D721Med (cell line): ENCODE measurements at regions not wholly inside any gene's neighbourhood (a gene's known extent, or its start where the extent isn't known, plus 50 kb on each side); places are given as distances from the start of the nearest gene placed in this dataset.

ENCODE experiments used
- DNase-seq: peaks from one replicate; pipeline ENCODE4 v3.0.0; 2011; ENCODE audit warnings: low spot score; ENCODE audit not compliant: insufficient read length
- FAIRE-seq: peaks from 2 replicates; lab custom pipeline; 2011; peaks lifted over from hg19 to GRCh38; lab: Jason Lieb, UNC
- TF ChIP-seq, protein P1 (sequence below): IDR thresholded peaks from 2 replicates; pipeline ENCODE4 v1.5.1; 2012; ENCODE audit warnings: mild to moderate bottlenecking, control low read depth; ENCODE audit not compliant: insufficient read depth; ENCODE audit errors: missing control alignments

DNA sequence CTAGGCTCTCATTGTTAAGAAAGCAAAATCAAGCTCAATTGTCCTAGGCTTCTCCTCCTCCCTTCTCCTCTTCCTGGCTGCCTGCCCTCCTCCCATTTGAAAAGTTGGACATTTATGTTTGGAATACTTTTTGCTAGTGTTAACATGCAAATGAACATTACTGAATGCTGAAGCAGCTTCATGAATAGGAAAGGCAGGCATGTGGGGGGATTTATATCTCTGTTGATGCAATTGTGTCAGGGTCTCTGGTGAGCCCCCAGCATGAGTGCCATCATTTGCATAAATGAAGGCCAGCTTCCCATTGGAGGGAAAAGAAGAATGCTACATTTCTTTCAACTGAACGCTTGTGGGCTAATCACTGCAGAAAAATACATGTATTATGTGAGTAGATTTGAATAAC is 160.1 kb upstream of the NDST3 start:
- TF ChIP-seq, protein P1, sequence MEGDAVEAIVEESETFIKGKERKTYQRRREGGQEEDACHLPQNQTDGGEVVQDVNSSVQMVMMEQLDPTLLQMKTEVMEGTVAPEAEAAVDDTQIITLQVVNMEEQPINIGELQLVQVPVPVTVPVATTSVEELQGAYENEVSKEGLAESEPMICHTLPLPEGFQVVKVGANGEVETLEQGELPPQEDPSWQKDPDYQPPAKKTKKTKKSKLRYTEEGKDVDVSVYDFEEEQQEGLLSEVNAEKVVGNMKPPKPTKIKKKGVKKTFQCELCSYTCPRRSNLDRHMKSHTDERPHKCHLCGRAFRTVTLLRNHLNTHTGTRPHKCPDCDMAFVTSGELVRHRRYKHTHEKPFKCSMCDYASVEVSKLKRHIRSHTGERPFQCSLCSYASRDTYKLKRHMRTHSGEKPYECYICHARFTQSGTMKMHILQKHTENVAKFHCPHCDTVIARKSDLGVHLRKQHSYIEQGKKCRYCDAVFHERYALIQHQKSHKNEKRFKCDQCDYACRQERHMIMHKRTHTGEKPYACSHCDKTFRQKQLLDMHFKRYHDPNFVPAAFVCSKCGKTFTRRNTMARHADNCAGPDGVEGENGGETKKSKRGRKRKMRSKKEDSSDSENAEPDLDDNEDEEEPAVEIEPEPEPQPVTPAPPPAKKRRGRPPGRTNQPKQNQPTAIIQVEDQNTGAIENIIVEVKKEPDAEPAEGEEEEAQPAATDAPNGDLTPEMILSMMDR, result no peak

DNA sequence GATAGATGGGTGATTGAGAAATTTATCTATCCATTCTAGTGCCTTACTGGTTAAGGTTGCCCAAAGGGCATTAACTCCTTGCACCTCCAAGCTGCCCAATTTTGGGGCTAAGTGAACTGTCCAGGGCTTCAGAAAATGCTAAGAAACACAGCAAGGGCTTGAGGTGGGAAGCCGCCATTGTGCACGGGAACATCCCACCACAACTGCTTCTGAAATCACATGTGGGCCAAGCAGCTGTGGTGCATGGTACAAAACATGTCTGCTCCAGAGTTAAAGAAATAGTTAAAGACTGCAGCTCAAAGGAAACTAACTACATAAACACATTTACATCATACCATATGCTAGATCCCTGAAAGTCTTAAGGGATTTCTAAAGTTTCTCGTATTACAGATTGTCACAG is 144.3 kb upstream of the NDST3 start:
- TF ChIP-seq, protein P1, result no peak
- FAIRE-seq, result no peak
- no peak for DNase-seq

More for the DNA sequence above, 160.1 kb upstream of the NDST3 start:
- no peak for DNase-seq
- FAIRE-seq, result no peak

DNA sequence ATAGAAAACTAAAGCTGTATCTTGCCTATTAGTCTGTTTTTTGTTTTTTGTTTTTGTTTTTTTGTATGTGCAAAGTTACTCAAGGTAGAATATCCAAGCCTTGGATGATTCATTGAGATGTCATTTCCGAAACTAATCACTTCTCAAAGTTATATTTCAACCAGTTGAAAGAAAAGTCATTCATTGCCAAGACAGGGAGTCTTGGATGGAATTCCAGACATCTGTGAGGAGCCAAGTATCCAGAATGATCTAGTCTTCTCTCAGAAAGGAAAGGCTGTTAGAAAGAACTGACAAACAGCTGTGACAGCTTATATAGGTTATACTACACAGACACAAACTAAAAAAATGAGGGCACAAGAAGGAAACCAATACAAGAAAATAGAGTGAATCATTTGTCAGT is 141.1 kb upstream of the NDST3 start:
- FAIRE-seq, result no peak

DNA sequence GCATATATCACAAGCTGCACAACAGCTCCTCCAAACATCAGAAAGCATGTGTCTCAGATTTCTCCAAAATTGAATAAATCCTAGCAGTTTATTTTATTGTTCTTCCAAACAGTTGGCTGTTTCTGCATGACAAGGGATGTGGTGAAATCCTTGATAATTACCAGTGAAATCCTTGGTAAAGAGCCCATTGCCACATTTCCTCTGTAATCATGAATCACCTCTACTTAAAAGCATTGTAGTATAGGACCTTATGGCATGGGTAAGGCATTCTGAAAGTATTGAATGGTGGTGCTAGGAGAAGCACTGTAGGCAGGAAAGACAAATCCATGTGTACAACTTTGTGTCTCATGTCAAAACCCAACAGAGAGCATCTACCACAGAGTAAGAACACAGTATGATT is 135.8 kb upstream of the NDST3 start:
- FAIRE-seq, result no peak
- no peak for DNase-seq
- TF ChIP-seq, protein P1, result no peak

More for the DNA sequence above, 141.1 kb upstream of the NDST3 start:
- no peak for DNase-seq
- TF ChIP-seq, protein P1, result no peak

DNA sequence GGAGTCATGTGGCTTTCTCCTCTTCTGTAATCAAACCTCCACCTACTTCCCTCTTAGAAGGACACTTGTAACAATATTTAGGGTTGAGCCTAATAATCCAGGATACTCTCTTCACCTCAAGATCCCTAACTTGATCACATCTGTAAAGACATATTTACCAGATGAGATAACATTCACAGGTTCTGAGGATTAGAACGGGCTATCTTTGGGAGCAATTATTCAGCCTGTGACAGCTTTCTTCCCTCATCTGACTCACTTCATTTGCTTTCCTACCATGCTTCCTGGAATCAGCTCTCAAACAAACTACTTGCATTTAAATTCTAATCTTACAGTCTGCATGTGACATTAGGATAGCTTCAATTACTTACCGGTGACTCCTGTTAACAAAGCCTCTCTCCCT is 133.5 kb upstream of the NDST3 start:
- DNase-seq (no peak), FAIRE-seq (no peak)
- TF ChIP-seq, protein P1, result no peak

DNA sequence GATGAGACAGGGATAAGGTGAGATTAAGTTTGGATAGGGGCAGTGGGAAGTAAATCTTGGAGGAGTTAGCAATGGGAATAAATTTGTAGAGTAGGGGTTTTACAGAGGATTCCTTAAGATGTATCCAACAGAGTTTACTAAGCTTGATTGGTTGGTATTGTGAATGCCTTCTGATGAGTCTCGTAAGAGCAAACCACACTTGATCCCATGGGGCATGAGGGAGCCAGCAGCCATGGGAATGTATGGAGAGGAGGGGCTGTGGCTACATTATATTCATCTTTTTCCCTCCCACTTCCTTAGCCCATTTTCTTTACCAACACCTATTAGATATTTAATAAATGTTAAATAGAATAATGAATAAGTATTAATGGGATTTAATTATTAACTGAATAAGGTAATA is 126.6 kb upstream of the NDST3 start:
- DNase-seq, result no peak
- TF ChIP-seq, protein P1, result no peak
- FAIRE-seq, result no peak

DNA sequence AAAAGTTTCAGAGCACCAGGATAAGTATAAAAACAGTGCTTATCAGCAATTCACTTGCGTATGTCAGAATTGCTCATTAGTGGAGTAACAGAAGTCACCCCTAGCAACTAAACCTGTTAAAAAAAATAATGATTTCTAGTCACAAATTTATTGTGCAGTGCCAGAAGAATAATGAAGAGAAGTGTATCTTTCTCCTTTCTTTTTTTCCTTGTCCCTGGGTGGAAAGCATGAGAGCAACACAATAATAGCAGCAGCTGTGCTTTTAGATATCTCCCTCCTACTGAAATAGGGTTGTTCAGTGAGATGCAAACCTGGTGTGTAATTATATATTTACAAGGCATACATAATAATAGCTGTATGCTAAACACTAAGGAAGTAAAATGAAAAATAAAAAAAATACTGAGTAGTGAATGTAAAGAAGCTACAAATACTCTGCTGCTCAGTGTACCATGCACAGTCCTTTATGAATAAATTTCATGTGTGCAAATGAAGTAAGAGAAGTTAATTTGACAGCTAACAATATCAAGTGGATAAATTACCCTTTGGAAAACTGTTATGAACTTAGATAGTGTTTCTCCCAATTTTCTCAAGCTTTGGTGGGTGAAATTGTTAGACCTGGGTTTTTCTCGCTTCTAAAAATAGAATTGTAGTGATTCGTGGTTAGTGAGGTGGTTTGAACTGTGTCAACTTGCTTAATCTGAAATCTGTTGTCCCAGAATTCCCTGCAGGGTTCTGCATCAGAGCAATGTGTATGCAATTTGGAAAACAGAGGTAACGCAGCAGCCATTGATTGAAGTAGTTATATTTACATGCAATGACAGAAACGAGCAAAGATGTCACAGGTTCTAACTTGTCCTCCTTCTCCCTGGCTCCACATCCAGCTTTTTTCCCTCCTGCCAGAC is 125.7 kb upstream of the NDST3 start:
- DNase-seq (no peak), FAIRE-seq (no peak)
- TF ChIP-seq, protein P1, result no peak
